Stimulated activated effector memory CD8-positive, alpha-beta T cell treated with anti-CD3 and anti-CD28 coated beads, Interleukin-12 subunit alpha, Interleukin-12 subunit beta, amount 100 ng/mL, for 72 hours (primary cell): ENCODE measurements at regions not wholly inside any gene's neighbourhood (a gene's known extent, or its start where the extent isn't known, plus 50 kb on each side); places are given as distances from the start of the nearest gene placed in this dataset.

Source experiments
- ATAC-seq: fragments of 150-1000 bp; cut with Tn5 transposase; 2 replicates; pipeline ENCODE4 v1.10.0; 2021
- DNase-seq, 2 donors: peaks; one replicate each; pipeline ENCODE4 v3.0.0; 2021 to 2022; ENCODE audit warnings: low spot score in 2 of 2
- H3K27ac Mint-ChIP-seq: one replicate; pipeline ENCODE4 v1.8.0; 2022; ENCODE audit warnings: mild to moderate bottlenecking, mixed read lengths
- H3K36me3 Mint-ChIP-seq: one replicate; pipeline ENCODE4 v1.8.0; 2022; ENCODE audit warnings: mild to moderate bottlenecking, mixed read lengths
- H3K4me1 Mint-ChIP-seq: one replicate; pipeline ENCODE4 v1.8.0; 2022; ENCODE audit warnings: mixed read lengths
- H3K4me3 Mint-ChIP-seq: one replicate; pipeline ENCODE4 v1.8.0; 2022; ENCODE audit warnings: mild to moderate bottlenecking, mixed read lengths
- H3K9me3 Mint-ChIP-seq: one replicate; pipeline ENCODE4 v1.8.0; 2022; ENCODE audit warnings: mixed read lengths

- H3K4me1 Mint-ChIP-seq: no peaks in the 10 kb centered on the region
- no peak for ATAC-seq
- no peak overlapping the region for H3K4me3 Mint-ChIP-seq
- no peaks in the 10 kb centered on the region for H3K36me3 Mint-ChIP-seq
- no peak for DNase-seq
- no peak overlapping the region for H3K27ac Mint-ChIP-seq
- no peaks in the 10 kb centered on the region for H3K9me3 Mint-ChIP-seq
Measured at GRCh38 chr9:21661626-21662025, 140.8 kb upstream of the MTAP start.

- Mint-ChIP-seq H3K27ac (no peak overlapping the region), H3K4me3 (no peak overlapping the region), H3K4me1 (peaks cover 9% of the 10 kb centered on the region), H3K36me3 (no peaks in the 10 kb centered on the region), H3K9me3 (no peaks in the 10 kb centered on the region)
- DNase-seq (no peak), ATAC-seq (no peak)
Measured at GRCh38 chr9:21668516-21668915, 133.9 kb upstream of the MTAP start.

GRCh38 chr9:21669701-21670100, 132.7 kb upstream of the MTAP start:
- H3K27ac Mint-ChIP-seq: no peak overlapping the region
- H3K4me1 Mint-ChIP-seq: peaks cover 9% of the 10 kb centered on the region
- H3K9me3 Mint-ChIP-seq: no peaks in the 10 kb centered on the region
- no peak for DNase-seq
- no peaks in the 10 kb centered on the region for H3K36me3 Mint-ChIP-seq
- no peak for ATAC-seq
- no peak overlapping the region for H3K4me3 Mint-ChIP-seq

- peak; percentile 65 for ATAC-seq
- Mint-ChIP-seq H3K4me3 (no peak overlapping the region), H3K4me1 (peaks cover 9% of the 10 kb centered on the region), H3K36me3 (no peaks in the 10 kb centered on the region), H3K9me3 (no peaks in the 10 kb centered on the region), H3K27ac (no peak overlapping the region)
- no peak for DNase-seq
Measured at GRCh38 chr9:21670374-21670773, 132.1 kb upstream of the MTAP start.

- H3K9me3 Mint-ChIP-seq: no peaks in the 10 kb centered on the region
- H3K4me3 Mint-ChIP-seq: no peak overlapping the region
- DNase-seq (no peak), ATAC-seq (no peak)
- H3K36me3 Mint-ChIP-seq: no peaks in the 10 kb centered on the region
- H3K4me1 Mint-ChIP-seq: peaks cover 9% of the 10 kb centered on the region
- H3K27ac Mint-ChIP-seq: no peak overlapping the region
Measured at GRCh38 chr9:21672140-21672539, 130.3 kb upstream of the MTAP start.

- H3K36me3 Mint-ChIP-seq: no peaks in the 10 kb centered on the region
- no peak overlapping the region for H3K4me3 Mint-ChIP-seq
- H3K9me3 Mint-ChIP-seq: no peaks in the 10 kb centered on the region
- no peak overlapping the region for H3K27ac Mint-ChIP-seq
- peaks cover 9% of the 10 kb centered on the region for H3K4me1 Mint-ChIP-seq
- ATAC-seq (no peak), DNase-seq (no peak)
Measured at GRCh38 chr9:21672761-21673160, 129.7 kb upstream of the MTAP start.

- H3K4me3 Mint-ChIP-seq: no peak overlapping the region
- ATAC-seq (no peak), DNase-seq (no peak)
- H3K4me1 Mint-ChIP-seq: peaks cover 7% of the 10 kb centered on the region
- H3K36me3 Mint-ChIP-seq: no peaks in the 10 kb centered on the region
- no peak overlapping the region for H3K27ac Mint-ChIP-seq
- no peaks in the 10 kb centered on the region for H3K9me3 Mint-ChIP-seq
Measured at GRCh38 chr9:21674894-21675293, 127.5 kb upstream of the MTAP start.

GRCh38 chr9:21677387-21677786, 125.0 kb upstream of the MTAP start:
- no peak overlapping the region for H3K4me3 Mint-ChIP-seq
- ATAC-seq: no peak
- H3K36me3 Mint-ChIP-seq: no peaks in the 10 kb centered on the region
- no peaks in the 10 kb centered on the region for H3K4me1 Mint-ChIP-seq
- no peaks in the 10 kb centered on the region for H3K9me3 Mint-ChIP-seq
- no peak overlapping the region for H3K27ac Mint-ChIP-seq
- no peak for DNase-seq

- no peaks in the 10 kb centered on the region for H3K9me3 Mint-ChIP-seq
- ATAC-seq (peak; percentile 28), DNase-seq (no peak)
- no peaks in the 10 kb centered on the region for H3K36me3 Mint-ChIP-seq
- H3K4me3 Mint-ChIP-seq: no peak overlapping the region
- H3K27ac Mint-ChIP-seq: no peak overlapping the region
- no peaks in the 10 kb centered on the region for H3K4me1 Mint-ChIP-seq
Measured at GRCh38 chr9:21677834-21678233, 124.6 kb upstream of the MTAP start.

- Mint-ChIP-seq H3K4me3 (no peak overlapping the region), H3K9me3 (no peaks in the 10 kb centered on the region), H3K36me3 (no peaks in the 10 kb centered on the region), H3K27ac (no peak overlapping the region), H3K4me1 (no peaks in the 10 kb centered on the region)
- no peak for ATAC-seq
- DNase-seq: no peak
Measured at GRCh38 chr9:21679432-21679831, 123.0 kb upstream of the MTAP start.

GRCh38 chr9:21680590-21680989, 121.8 kb upstream of the MTAP start:
- Mint-ChIP-seq H3K27ac (no peak overlapping the region), H3K4me3 (no peak overlapping the region), H3K4me1 (peaks cover 11% of the 10 kb centered on the region), H3K36me3 (no peaks in the 10 kb centered on the region), H3K9me3 (no peaks in the 10 kb centered on the region)
- DNase-seq (no peak), ATAC-seq (no peak)

GRCh38 chr9:21681641-21682040, 120.8 kb upstream of the MTAP start:
- ATAC-seq (no peak), DNase-seq (no peak)
- no peak overlapping the region for H3K27ac Mint-ChIP-seq
- no peaks in the 10 kb centered on the region for H3K36me3 Mint-ChIP-seq
- H3K4me3 Mint-ChIP-seq: no peak overlapping the region
- no peaks in the 10 kb centered on the region for H3K9me3 Mint-ChIP-seq
- peaks cover 14% of the 10 kb centered on the region for H3K4me1 Mint-ChIP-seq

- ATAC-seq: no peak
- no peak overlapping the region for H3K27ac Mint-ChIP-seq
Measured at GRCh38 chr9:21682381-21682780, 120.1 kb upstream of the MTAP start.

GRCh38 chr9:21682981-21683380, 119.5 kb upstream of the MTAP start:
- H3K4me1 Mint-ChIP-seq: peaks cover 14% of the 10 kb centered on the region
- H3K9me3 Mint-ChIP-seq: no peaks in the 10 kb centered on the region
- no peaks in the 10 kb centered on the region for H3K36me3 Mint-ChIP-seq
- ATAC-seq (no peak), DNase-seq (no peak)
- no peak overlapping the region for H3K27ac Mint-ChIP-seq
- no peak overlapping the region for H3K4me3 Mint-ChIP-seq

More at GRCh38 chr9:21682381-21682780, 120.1 kb upstream of the MTAP start:
- no peaks in the 10 kb centered on the region for H3K9me3 Mint-ChIP-seq
- no peak overlapping the region for H3K4me3 Mint-ChIP-seq
- no peaks in the 10 kb centered on the region for H3K36me3 Mint-ChIP-seq
- peaks cover 14% of the 10 kb centered on the region for H3K4me1 Mint-ChIP-seq
- DNase-seq: no peak

GRCh38 chr9:21683484-21684175, 118.8 kb upstream of the MTAP start:
- Mint-ChIP-seq H3K4me1 (peaks cover 14% of the 10 kb centered on the region), H3K4me3 (no peak overlapping the region), H3K9me3 (no peaks in the 10 kb centered on the region), H3K36me3 (no peaks in the 10 kb centered on the region), H3K27ac (no peak overlapping the region)
- no peak for ATAC-seq
- no peak for DNase-seq

GRCh38 chr9:21684231-21684630, 118.2 kb upstream of the MTAP start:
- H3K4me3 Mint-ChIP-seq: no peak overlapping the region
- no peak overlapping the region for H3K27ac Mint-ChIP-seq
- ATAC-seq (no peak), DNase-seq (no peak)
- H3K4me1 Mint-ChIP-seq: peaks cover 14% of the 10 kb centered on the region
- H3K9me3 Mint-ChIP-seq: no peaks in the 10 kb centered on the region
- H3K36me3 Mint-ChIP-seq: no peaks in the 10 kb centered on the region
